ENCODE measurements at regions not wholly inside any gene's neighbourhood (a gene's known extent, or its start where the extent isn't known, plus 50 kb on each side); places are given as distances from the start of the nearest gene placed in this dataset.

- no peak for TF ChIP-seq CTCF (IDR thresholded peaks at IDR 0.05)
- TF ChIP-seq POLR2A (IDR thresholded peaks at IDR 0.05): no peak
These were observed 120.5 kb upstream of the SLC14A2 start for GRCh38 chr18:45494811-45495210.

All from stomach (tissue), 4 donors.